ENCODE measurements at regions not wholly inside any gene's neighbourhood (a gene's known extent, or its start where the extent isn't known, plus 50 kb on each side); places are given as distances from the start of the nearest gene placed in this dataset.

GRCh38 chrX:39791691-39792090 lies 306.1 kb downstream of the BCOR start:
- Histone ChIP-seq H3K14ac (ENCODE audit: insufficient read depth, low read length) (no peak overlapping the region), H4K8ac (replicated peaks; ENCODE audit: insufficient read length, low read depth, low read length) (no peak overlapping the region), H2BK20ac (ENCODE audit: low read depth, low read length, poor library complexity, severe bottlenecking) (no peak overlapping the region), H3T11ph (ENCODE audit: low read length) (no peak overlapping the region), H2BK15ac (ENCODE audit: low read depth, low read length) (no peak overlapping the region), H3K56ac (ENCODE audit: insufficient read length, low read depth, low read length) (no peak overlapping the region), H3K4ac (ENCODE audit: low read depth, low read length) (no peak overlapping the region), H3K27ac (ENCODE audit: insufficient read length, low read depth, low read length) (no peak overlapping the region), H3K4me2 (ENCODE audit: insufficient read depth, insufficient read length, low read length) (no peak overlapping the region), H2AK5ac (ENCODE audit: insufficient read length, low read length) (no peak overlapping the region), H3K23me2 (ENCODE audit: insufficient read length, low read depth, low read length, poor library complexity, severe bottlenecking) (no peaks in the 10 kb centered on the region), H4K5ac (ENCODE audit: insufficient read length, low read depth, low read length) (no peak overlapping the region), H3K79me2 (ENCODE audit: insufficient read depth, low read length) (no peaks in the 10 kb centered on the region), H3K18ac (ENCODE audit: insufficient read length, low read depth, low read length) (no peak overlapping the region), H4K91ac (ENCODE audit: insufficient read length, low read depth, low read length) (no peak overlapping the region), H2BK120ac (ENCODE audit: low read depth, low read length, poor library complexity, severe bottlenecking) (no peak overlapping the region), H2BK5ac (ENCODE audit: insufficient read length, low read length) (no peak overlapping the region), H2AFZ (ENCODE audit: low read length) (no peak overlapping the region), H3K9ac (ENCODE audit: extremely low read depth, insufficient read length, low read length) (no peak overlapping the region), H3K4me1 (ENCODE audit: insufficient read depth, low read length) (peaks cover 2% of the 10 kb centered on the region; the same call in 1 of the 2 replicates), H3K27me3 (ENCODE audit: insufficient read depth, low read length) (no peaks in the 10 kb centered on the region), H3K9me3 (ENCODE audit: control insufficient read depth, low read depth, low read length) (no peaks in the 10 kb centered on the region), H4K20me1 (ENCODE audit: control insufficient read depth, insufficient read depth, insufficient read length) (no peaks in the 10 kb centered on the region), H3K23ac (ENCODE audit: insufficient read length, low read depth, low read length) (no peak overlapping the region), H3K79me1 (ENCODE audit: insufficient read depth, low read depth, low read length, poor library complexity, severe bottlenecking) (no peaks in the 10 kb centered on the region), H2BK12ac (ENCODE audit: insufficient read length, low read depth, low read length) (no peak overlapping the region)
- Mint-ChIP-seq H3K4me3 (no peak overlapping the region), H3K4me1 (peaks cover 0 to 5% of the 10 kb centered on the region in 2 experiments; a peak in 3 of 4 replicates), H3K9me3 (peaks cover 64 to 71% of the 10 kb centered on the region in 2 experiments), H3K36me3 (ENCODE audit: insufficient read depth in 1 of 3, low read depth in 3 of 3) (peaks cover 0 to 4% (median 3%) of the 10 kb centered on the region in 3 experiments; a peak in 3 of 7 replicates), H3K27me3 (ENCODE audit: low read depth) (peaks cover 4% of the 10 kb centered on the region), H3K27ac (no peak overlapping the region)
- no CpG with 5 or more reads among the region's 6 CpGs for WGBS (ENCODE audit: extremely low coverage, insufficient read length, low lambda C conversion rate)
- DNase-seq = no peak
- TF ChIP-seq CTCF (conservative IDR thresholded peaks at IDR 0.05) = no peak

Data from H9 (cell line).